MM.1S (cell line): ENCODE measurements at regions not wholly inside any gene's neighbourhood (a gene's known extent, or its start where the extent isn't known, plus 50 kb on each side); places are given as distances from the start of the nearest gene placed in this dataset.

Experiments used
- EZH2 ChIP-seq: fragments of 300-600 bp; sonication (generic); optimal IDR thresholded peaks from 2 replicates; pipeline ENCODE3; 2017; ENCODE audit warnings: low read depth, mild to moderate bottlenecking, antibody characterized with exemption, low read length, mixed read lengths
- EZH2phosphoT487 ChIP-seq: fragments of 300-600 bp; sonication (generic); IDR thresholded peaks from 2 replicates; pipeline ENCODE4 v1.6.1; 2018; ENCODE audit warnings: antibody characterized with exemption, low read length
- TF ChIP-seq, protein P1 (sequence below): fragments of 300-600 bp; sonication (generic); IDR thresholded peaks from 2 replicates; pipeline ENCODE4 v1.5.1; 2016; ENCODE audit warnings: antibody characterized with exemption, low read length, mixed read lengths

DNA sequence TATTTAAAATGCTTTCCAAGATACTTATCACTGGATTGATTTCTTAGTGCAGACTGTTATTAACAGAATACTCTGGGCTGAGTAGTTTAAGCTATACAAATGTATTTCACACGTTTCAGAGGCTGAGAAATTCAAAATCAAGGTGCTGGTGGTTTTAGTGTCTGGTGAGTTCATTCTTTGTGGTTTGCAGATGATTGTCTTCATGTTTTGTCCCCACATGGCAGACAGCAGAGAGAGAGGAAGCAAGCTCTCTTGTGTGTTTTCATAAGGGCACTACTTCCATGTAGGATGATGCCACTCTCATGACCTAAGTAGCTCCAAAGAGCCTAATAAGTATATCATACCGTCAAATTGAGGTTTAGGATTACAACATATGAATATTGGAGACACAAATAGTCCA lies 1348.9 kb upstream of the FLRT2 start:
- TF ChIP-seq, protein P1, sequence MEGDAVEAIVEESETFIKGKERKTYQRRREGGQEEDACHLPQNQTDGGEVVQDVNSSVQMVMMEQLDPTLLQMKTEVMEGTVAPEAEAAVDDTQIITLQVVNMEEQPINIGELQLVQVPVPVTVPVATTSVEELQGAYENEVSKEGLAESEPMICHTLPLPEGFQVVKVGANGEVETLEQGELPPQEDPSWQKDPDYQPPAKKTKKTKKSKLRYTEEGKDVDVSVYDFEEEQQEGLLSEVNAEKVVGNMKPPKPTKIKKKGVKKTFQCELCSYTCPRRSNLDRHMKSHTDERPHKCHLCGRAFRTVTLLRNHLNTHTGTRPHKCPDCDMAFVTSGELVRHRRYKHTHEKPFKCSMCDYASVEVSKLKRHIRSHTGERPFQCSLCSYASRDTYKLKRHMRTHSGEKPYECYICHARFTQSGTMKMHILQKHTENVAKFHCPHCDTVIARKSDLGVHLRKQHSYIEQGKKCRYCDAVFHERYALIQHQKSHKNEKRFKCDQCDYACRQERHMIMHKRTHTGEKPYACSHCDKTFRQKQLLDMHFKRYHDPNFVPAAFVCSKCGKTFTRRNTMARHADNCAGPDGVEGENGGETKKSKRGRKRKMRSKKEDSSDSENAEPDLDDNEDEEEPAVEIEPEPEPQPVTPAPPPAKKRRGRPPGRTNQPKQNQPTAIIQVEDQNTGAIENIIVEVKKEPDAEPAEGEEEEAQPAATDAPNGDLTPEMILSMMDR, result no peak
- TF ChIP-seq EZH2phosphoT487 (no peak), EZH2 (no peak)
